Cerebellar cortex (tissue), 1 donor: ENCODE measurements at regions not wholly inside any gene's neighbourhood (a gene's known extent, or its start where the extent isn't known, plus 50 kb on each side); places are given as distances from the start of the nearest gene placed in this dataset.
"Not testable (repeated sequence)": the region's sequence is repeated elsewhere in the genome, so short reads cannot be mapped to it uniquely, and the experiment has no call there.

Experiments used
- DNase-seq: peaks from one replicate; pipeline ENCODE4 v3.0.0-alpha.2; 2015; ENCODE audit warnings: low spot score

GRCh38 chr10:44176311-44176710 lies 208.6 kb downstream of the CXCL12 start:
- no peak for DNase-seq

GRCh38 chr10:44173608-44173894 lies 211.3 kb downstream of the CXCL12 start:
- no peak for DNase-seq

- DNase-seq: no peak
Measured at GRCh38 chr10:44172883-44173607, 211.9 kb downstream of the CXCL12 start.

GRCh38 chr10:44171765-44172164 lies 213.1 kb downstream of the CXCL12 start:
- no peak for DNase-seq

GRCh38 chr10:44168478-44168877 lies 216.4 kb downstream of the CXCL12 start:
- DNase-seq: no peak

GRCh38 chr10:44167752-44168151 lies 217.1 kb downstream of the CXCL12 start:
- no peak for DNase-seq

GRCh38 chr10:44166441-44166840 lies 218.5 kb downstream of the CXCL12 start:
- no peak for DNase-seq

- DNase-seq: no peak
Measured at GRCh38 chr10:44164251-44164956, 220.5 kb downstream of the CXCL12 start.

- DNase-seq: no peak
Measured at GRCh38 chr10:44161184-44161583, 223.7 kb downstream of the CXCL12 start.

GRCh38 chr10:44157574-44157973 lies 227.3 kb downstream of the CXCL12 start:
- no peak for DNase-seq

- DNase-seq: no peak
Measured at GRCh38 chr10:44154956-44155355, 229.9 kb downstream of the CXCL12 start.

GRCh38 chr10:44153918-44154670 lies 230.8 kb downstream of the CXCL12 start:
- DNase-seq: no peak

GRCh38 chr10:44143556-44143955 lies 241.3 kb downstream of the CXCL12 start:
- no peak for DNase-seq

- no peak for DNase-seq
Measured at GRCh38 chr10:44132361-44133289, 252.3 kb downstream of the CXCL12 start.

GRCh38 chr10:44126291-44126717 lies 258.6 kb downstream of the CXCL12 start:
- no peak for DNase-seq

- DNase-seq: no peak
Measured at GRCh38 chr10:44125879-44126278, 259.0 kb downstream of the CXCL12 start.

GRCh38 chr10:44118500-44118899 lies 266.4 kb downstream of the CXCL12 start:
- no peak for DNase-seq

GRCh38 chr10:44116474-44116873 lies 268.4 kb downstream of the CXCL12 start:
- no peak for DNase-seq

GRCh38 chr10:44115516-44115915 lies 269.4 kb downstream of the CXCL12 start:
- DNase-seq: no peak

- DNase-seq: no peak
Measured at GRCh38 chr10:44114441-44114840, 270.5 kb downstream of the CXCL12 start.

GRCh38 chr10:44112280-44112679 lies 272.6 kb downstream of the CXCL12 start:
- DNase-seq: not testable (repeated sequence)

GRCh38 chr10:44105696-44106095 lies 279.2 kb downstream of the CXCL12 start:
- no peak for DNase-seq
